Activated naive CD4-positive, alpha-beta T cell treated with Interleukin-2 at 50 U/mL for 16 hours (primary cell): ENCODE measurements at regions not wholly inside any gene's neighbourhood (a gene's known extent, or its start where the extent isn't known, plus 50 kb on each side); places are given as distances from the start of the nearest gene placed in this dataset.

Source experiments
- DNase-seq: peaks from one replicate; pipeline ENCODE4 v3.0.0-alpha.2; 2020

DNA sequence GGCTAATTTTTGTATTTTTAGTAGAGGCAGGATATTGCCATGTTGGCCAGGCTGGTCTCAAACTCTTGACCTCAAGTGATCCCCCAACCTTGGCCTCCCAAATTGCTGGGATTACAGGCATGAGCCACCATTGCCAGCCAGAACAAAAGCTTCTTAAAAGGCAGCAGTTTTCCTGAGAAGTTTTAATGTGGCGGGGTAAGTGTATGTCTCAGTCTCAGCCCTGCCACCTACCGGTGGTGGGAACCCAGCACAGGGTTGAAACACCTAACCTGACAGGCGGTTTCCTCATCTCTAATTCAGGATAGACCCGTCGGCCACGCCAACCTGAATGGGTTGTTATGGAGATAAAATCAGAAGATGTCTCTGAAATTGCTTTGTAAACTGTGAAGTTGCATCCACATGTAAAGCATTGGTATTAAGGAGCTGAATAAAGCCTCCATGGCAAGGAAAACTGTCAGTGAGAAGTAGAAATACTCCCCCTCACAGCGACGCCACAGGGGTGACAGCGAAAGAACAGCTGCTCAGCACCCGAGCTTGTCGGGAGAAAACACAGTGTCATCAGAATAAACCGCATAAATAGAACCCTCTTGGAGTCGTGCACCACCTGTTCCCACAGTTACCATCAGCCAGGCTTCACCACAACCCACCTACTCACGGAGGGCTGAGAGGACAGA, 165.9 kb upstream of the NCAM1 start:
- DNase-seq: peak; percentile 4

GRCh38 chr11:112795911-112796649, 165.1 kb upstream of the NCAM1 start:
- no peak for DNase-seq

DNA sequence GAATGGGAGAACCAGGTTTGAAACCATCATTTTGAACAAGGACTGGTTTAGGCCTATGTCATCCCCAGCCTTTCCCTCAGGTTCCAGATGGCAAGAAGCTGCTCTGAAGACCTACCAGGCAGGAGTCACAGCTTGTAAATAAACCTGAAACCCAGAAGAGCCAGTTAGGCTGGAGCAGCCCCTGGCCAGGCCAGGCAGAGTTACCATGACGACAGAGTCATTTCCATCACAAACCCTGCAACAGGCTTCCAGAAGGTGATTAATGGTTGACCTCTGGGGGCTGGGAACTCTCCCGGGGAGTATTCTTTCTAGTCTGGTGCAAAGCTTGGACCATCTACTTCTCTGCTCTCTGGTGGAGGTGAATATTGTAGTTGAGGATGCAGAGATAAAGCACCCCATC, 164.1 kb upstream of the NCAM1 start:
- no peak for DNase-seq

DNA sequence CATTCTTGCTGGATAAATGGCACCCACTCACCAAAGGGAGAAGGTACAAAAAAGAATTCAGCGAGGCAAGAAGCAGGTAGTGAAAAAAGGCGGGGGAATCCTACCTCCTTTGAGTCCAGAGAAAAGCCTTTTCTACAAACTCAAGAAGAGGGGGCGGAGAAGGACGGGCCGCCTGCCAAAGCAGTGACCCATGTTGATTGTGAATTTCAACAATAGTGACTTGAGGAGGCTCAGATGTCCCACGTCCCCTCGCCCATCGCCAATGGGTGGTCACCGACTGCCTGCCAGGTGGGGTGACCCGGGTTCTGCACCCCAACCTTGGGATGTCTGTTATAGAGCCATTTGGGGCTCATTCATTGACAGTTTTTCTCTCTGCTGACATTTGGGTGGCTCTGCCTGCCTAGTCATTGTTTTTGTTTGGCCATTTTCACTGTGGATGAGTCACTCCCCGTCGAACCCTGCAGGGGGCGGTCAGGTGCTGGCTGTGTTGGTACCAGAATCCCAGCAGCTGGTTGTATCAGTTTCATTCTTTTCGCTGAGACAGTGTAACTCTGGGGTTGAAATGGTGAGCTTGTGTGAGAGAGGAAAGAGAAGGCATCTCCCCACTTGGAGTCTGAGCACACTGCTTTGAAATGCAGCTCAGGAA, 163.4 kb upstream of the NCAM1 start:
- no peak for DNase-seq

DNA sequence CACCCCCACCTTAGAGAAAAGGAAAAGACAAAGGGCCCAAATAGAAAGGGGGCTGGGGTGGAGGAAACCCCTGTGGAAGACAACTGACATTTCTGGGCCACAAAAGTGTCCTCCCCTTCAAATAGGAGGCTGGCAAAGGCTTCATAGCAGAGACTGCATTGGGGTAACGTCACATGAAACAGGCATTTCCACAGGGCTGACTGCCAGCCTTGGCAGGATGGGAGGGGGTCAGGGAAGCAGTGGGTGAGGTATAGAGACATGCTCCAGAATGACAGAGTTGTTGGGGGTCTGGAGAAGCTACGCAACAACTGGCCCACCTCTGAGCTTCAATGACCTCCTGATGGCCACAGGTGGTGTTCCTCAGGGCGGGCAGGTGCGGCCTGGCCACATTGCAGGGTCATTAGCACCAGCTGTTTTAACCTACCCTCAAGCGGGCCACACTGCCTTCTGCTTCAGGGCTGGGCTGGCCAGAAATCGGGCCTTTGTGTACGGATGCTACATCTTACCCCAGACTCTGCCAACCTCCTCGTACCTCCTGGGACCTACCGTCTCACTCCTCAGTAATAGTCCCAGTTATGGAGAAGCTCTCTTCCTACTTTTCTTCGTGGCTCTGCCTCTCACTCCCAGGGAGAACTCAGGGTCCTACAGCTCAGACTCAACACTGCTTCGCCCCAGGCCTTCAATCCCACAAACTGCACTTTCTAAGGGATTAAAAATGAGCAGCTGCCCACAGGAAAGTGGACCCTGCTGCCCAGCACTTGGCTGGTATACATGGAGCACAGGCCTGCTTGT, 160.0 kb upstream of the NCAM1 start:
- DNase-seq: no peak

GRCh38 chr11:112801817-112802088, 159.5 kb upstream of the NCAM1 start:
- DNase-seq: no peak

GRCh38 chr11:112805658-112806057, 155.6 kb upstream of the NCAM1 start:
- DNase-seq: no peak

GRCh38 chr11:112806256-112806655, 155.0 kb upstream of the NCAM1 start:
- DNase-seq: no peak

GRCh38 chr11:112806876-112807275, 154.3 kb upstream of the NCAM1 start:
- DNase-seq: no peak

GRCh38 chr11:112809429-112809828, 151.8 kb upstream of the NCAM1 start:
- no peak for DNase-seq

DNA sequence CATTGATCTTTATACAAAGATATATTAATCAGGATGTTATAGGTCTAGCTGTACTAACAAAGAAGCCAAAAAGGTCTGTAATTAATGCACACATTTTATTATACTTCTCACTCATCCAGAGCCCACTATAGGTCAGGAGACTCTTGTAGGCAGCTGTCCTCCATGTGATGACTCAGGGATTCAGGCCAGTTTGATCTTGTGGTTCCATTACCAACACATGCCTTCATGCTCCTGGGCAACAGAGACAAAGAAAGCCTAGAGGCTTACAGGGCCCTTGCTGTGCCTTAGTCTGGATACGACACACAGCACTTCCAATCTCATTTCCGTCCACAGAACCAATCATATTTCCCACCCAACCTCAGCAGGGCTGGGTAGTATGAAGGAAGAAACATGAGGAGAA, 150.3 kb upstream of the NCAM1 start:
- no peak for DNase-seq

GRCh38 chr11:112811783-112812182, 149.4 kb upstream of the NCAM1 start:
- DNase-seq: no peak

- no peak for DNase-seq
These were observed 148.5 kb upstream of the NCAM1 start for GRCh38 chr11:112812729-112813128.

GRCh38 chr11:112814168-112814567, 147.1 kb upstream of the NCAM1 start:
- DNase-seq: no peak

DNA sequence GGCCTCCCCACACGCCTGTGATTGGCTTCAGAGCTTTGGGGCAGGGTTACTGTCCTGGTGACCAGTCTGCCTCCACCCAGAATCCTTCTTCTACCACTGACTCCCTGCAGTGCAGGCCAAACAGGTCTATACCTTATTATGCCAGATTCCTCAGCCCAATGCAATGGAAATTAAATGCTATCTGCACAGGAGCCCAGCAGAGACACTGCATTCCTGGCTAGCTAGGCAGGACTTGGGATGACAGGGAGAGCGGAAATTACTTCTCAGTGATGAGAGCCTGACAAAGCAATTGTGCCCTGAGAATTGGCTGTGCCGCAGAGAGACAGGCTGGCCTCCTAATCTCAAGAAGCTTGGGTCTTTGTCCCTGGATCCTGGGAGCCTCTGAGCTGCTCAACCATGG, 143.8 kb upstream of the NCAM1 start:
- no peak for DNase-seq

DNA sequence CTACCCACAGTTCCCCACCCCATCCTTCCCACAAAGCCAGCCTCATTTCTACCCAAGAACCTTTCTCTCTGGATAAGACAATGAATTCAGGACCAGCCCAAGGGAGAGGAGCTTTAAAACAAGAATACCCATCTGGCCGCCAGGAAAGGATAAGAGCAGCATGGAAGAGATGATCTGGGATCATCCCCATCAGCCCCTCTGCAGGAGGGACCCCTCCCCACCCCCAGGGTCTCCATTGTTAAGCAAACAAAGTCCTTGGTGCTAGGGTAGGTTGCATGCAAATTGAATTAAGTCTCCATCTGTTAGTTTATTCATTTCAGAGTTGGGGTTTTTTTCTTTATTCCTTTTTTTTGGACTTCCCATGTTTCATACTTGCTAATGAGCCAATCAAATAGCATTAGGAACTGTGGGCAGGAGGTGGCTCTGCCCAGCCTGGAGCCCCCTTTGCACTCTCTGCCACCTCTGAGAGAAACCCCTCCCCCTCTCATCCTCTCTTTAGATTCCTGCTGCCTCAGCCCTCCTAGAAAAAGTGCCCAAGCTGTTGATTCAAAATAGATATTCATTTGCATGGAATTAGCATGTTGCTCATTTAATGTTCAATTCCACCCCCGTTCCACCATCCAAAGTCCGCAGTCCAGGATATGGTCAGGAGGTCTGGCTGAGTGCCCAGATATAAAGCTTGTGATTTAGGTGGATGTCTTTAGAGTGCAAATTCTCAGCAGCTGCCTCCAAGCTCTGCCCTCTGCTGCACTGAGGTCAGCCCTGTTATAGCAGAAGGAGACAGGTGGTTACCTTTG, 138.5 kb upstream of the NCAM1 start:
- DNase-seq: no peak

DNA sequence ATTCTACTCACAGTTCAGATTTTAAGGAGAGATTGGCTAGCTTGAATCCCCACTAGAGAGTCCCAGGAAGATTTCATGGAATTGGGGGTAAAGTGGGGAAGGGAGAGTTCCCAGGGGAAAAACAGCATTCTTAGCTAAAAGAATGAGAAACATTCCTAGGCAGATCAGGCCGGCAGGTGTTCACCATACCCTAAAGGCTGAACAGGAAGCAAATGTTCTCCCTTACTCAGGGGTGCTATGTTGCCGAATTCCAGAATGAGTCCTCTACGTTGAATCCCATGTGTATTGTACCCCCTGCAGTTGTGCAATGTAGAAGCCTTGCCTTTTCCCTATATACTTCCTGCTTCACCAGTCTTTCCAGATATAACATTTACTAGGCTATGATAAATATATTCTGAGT, 135.2 kb upstream of the NCAM1 start:
- DNase-seq: no peak

GRCh38 chr11:112826788-112827187, 134.4 kb upstream of the NCAM1 start:
- DNase-seq: no peak

DNA sequence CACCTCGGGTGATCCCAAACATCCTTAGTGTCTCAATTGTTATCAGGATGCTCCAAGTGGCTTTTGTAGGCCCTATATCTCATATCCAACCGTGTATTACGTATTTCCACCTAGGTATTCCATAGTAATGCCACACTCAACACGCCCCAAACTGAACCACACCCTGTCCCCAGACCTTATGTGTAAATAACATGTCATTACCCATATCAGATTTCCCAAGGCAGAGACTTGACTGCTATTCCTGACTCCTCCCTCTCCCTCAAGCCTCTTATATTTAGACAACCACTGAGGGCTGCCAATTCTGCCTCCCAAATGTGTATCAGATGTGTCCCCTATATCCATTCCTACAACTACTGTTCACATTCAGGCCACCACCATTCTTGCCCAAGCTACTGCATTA, 132.8 kb upstream of the NCAM1 start:
- no peak for DNase-seq

DNA sequence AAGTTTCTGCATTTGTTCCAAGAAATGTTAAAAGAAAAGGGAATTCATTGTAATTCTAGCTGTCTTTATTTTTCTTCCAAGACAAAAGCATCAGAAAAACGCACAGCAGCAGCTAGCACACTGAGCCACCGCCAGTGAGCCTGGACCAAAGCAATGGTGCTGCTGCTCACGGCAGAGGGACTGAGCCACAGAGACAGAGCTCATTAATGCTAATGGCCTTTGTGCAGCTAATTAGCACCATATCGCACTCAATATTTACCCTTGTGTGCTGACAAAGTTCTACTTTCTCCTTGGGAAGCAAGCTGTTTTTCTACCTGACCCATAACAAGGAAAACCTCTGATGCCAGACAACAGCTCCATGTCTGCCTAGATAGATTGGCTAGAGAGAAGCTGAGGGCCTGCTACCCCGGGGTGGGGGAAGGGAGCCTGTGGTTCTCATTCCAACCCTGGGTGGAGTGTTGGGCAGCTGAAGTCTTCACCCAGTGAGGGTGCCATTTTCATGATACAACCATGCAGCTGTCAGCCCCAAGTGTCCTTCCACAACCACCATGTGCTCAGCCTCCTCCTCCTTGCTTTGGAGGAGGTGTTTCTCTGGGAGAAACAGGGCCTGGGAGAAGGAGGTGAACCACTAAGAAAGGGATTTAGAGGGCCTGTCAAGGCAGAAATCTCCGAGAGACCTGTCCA, 131.1 kb upstream of the NCAM1 start:
- DNase-seq: no peak

GRCh38 chr11:112831041-112831440, 130.2 kb upstream of the NCAM1 start:
- no peak for DNase-seq
